Hematopoietic multipotent progenitor cell (in vitro differentiated cells): ENCODE measurements at regions not wholly inside any gene's neighbourhood (a gene's known extent, or its start where the extent isn't known, plus 50 kb on each side); places are given as distances from the start of the nearest gene placed in this dataset.
A peak's percentile ranks its signal among the peaks of the same experiment; 100 is the strongest.

Experiments used
- DNase-seq, 3 donors: peaks; one replicate each; pipeline ENCODE4 v3.0.0-alpha.2; 2011 to 2015; ENCODE audit warnings: low read depth in 2 of 3, low spot score in 2 of 3

DNA sequence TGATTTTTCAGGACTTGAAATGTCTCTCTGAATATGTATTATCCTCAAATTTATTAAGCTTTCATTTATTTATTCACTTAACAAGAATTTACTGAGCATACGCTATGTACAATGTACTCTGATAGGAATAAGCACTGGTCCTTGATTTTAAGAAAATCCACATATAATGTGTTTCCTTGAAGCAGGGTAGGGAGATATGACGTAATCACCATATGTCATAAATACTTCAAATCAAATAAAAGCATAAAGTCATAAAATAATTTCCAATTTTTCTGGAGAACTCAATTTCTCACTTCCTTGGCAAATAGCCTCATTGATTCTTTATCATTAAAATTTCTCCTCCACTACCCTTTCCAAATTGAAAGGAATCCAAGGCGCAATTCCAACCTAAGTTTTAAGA lies 177.8 kb upstream of the GAP43 start:
- no peak for DNase-seq

DNA sequence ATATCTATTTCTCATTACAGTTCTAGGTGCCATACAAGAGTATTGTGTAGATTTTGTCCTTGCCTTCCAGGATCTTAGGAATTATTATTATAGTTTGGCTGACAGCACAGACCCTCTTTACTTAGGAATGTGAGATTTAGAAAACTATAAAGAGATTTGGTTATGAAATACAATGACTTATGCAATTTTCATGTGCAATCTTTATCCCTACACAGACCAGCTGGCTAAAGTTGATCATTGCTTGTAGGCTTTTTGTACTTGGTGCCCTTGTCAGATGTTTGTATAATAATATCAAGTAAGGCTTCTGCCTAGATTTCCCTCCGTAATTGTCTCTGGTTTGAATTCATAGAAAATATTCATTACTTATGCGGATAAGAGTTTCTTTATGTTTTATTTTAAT lies 174.5 kb upstream of the GAP43 start:
- DNase-seq: no peak

DNA sequence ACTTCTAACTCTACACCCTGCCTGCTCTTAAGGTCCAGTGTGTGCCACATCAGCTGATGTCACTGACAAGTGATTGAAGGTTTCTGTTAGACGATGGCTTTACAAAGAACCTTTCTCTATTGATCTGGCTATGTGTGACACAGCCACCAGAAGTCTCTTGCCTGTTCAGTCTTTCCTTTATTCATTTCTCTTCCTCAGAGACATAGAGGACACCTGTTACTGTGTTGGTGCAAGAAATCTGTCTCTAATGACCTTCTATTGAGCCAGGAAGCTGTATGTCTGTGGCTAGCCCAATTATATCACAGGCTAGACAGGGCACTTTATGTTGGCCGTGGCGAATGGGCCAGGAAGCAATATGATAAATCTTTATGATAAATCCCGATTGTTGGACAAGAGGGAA lies 173.3 kb upstream of the GAP43 start:
- no peak for DNase-seq

DNA sequence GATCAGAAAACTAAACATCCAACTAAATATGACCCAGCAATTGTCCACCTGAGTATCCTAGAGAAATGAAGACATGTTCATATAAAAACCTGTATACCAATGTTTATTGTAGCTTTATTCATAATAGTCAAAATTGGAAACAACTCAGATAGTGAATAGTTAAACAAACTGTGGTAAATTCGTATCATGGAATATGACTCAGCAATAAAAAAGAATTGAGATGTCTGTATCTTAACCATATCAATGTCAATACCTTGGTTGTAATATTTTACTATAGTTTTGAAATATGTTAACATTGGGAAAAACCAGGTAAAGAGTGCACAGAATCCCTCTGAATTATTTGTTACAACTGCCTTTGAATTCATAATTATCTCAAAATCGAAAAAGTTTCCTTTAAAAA lies 159.3 kb upstream of the GAP43 start:
- no peak for DNase-seq

DNA sequence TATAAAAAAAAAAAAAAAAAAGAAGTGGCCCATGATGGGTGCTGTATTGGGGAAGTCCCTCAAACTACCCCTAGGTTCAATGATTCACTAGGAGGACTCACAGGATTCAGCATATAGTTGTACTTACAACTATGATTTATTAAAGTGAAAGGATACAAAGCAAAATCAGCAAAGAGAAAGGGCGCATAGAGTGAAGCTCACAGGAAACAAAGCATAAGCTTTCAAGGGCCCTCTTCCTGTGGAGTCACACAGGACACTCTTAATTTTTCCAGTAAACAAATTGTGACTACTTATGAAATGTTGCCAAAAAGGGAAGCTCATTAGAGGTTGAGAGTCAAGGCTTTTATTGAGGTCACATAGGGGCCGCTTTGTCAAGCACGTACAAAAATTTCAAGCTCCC lies 153.7 kb upstream of the GAP43 start:
- peak in 2 of 3 donors; percentile 31 to 75 for DNase-seq

DNA sequence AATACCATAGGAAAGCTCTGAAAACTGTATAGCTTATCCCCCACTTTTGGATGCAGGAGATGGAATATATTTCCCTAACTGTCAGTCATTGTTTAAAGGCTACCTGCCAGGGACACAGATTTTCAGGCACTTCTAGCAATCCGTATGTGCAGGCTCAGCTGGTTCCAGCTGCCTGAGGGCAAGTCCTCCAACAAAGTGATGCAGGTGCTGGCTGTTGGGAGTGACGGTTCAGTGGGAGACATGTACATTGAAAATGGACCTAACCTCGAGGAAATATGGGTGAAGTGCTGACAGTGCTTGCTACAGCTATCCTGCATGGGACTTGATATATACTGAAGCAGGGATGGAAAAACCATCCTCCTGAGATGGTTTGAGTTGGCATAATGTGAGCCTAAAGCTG lies 153.1 kb upstream of the GAP43 start:
- DNase-seq: no peak

DNA sequence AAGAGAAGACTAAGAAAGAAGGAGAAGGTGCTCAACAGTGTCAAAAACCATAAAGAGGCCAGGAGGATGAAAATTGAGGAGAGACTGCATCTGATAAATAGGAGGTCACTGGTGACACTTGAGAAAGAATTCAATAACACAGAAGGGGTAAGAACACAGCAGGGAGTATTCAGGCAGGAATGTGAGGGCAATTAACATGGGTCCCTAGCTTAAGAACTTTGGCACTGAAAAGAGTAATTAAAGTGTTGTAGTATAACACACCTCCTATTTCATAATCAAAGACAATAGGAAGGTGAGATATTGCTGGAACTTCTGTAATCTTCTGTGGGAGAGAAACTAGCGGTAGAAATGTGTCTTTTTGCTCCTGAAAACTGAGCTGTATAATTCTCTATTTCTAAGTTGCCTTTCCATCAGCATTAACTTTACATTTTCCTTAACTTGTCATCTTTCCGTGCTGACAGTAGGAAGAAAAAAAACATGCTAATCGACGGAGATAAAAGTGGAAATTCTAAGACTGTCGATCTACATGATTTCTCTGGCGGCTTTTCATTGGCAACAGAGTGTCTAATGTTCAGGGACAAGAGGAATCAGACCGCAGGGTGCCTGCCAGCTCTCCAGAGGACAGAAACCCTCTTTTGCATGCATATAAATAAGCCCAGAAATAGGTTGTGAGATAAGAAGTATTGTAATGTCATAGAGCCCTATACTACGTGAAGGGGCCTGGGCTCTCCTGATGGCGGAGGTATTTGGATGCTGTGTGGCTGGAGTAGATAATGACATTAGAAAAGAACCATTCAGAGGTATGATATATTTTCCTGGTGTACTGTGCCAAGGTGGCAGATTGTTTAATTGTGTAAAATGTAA lies 147.9 kb upstream of the GAP43 start:
- DNase-seq: no peak

DNA sequence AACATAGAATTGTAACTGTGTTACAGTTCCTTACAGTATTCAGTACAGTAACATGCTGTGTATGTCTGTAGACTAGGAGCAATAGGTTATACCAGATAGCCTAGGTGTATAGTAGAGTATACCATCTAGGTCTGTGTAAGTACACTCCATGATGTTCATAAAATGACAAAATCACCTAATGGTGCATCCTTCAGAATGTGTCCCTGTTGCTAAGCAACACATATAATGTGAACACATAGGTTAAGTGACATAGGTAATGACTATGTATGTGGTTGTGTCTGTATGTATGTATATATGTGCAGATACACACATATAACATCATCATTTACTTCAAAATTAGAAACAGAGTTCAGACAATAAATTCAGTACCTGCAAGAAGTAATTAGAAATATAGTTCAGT lies 146.8 kb upstream of the GAP43 start:
- DNase-seq: no peak

DNA sequence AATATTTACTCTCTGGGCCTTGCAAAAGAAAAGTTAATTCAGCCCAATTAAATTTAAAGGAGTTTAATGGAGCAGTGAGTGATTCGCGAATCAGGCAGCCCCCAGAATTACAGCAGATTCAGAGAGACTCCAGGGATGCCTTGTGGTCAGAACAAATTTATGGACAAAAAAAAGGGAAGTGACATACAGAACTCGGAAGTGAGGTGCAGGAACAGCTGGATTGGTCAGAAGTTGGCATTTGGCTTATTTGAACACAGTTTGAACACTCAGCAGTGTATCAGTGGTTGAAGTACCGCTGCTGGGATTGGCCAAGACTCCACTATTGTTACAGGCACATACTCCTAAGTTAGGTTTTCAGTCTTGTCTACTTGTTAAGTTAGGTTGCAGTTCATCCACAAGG lies 145.0 kb upstream of the GAP43 start:
- DNase-seq: peak in 1 of 3 donors; percentile 4

DNA sequence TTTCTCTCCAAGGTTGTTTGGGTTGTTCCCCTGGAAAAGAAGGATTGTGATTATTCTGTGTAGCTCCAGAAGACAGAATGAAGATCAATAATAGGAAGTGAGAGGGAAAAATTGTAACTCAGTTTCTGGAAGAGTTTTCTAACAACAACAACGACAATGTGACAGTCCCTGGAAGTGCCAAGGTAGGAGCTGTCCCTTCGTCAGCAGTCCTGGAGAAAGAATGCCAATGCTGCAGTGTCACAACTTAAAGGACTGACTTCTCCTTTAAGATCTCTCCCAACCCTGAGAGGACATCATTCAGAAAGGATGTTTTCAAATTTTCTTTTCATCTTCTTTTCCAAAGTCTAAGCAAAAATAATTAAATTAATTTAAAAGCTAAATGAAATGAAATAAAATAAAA lies 136.4 kb upstream of the GAP43 start:
- DNase-seq: no peak

DNA sequence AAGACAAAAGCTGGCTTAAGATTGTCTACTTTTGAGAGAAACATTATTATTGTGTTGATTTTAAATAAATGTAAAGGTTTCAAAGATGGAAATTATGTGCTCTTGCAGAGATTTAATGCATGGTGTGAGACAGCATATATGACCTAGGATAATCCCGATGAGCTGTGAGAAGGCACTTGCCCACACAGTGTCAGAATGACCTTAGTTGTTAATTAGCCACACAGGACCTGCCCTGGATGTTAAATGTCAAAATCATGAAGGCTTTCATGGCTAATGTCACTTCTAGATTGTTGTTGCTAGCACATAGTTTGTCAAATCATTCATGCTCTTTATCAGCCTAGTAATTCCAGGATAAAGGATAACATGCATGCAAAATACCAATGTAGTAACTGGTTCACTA lies 135.3 kb upstream of the GAP43 start:
- no peak for DNase-seq

DNA sequence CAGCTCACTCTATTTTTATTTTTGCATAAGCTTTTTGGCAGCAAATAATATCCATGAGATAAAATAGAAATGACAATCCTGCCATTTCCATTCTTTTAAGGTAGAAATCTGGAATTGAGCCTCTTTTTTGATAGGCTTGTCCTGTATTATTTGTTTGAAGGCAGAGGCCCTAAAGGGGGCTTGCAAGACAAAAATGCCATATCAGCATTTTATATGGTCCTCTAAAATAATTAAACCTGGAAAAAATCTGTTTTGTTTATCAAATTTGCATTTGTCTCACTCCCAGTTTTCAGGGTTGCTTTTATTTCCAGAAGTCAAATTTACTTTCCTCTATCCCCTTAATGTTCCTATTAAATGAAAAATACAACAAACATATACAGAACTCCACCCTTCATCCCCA lies 134.9 kb upstream of the GAP43 start:
- no peak for DNase-seq

DNA sequence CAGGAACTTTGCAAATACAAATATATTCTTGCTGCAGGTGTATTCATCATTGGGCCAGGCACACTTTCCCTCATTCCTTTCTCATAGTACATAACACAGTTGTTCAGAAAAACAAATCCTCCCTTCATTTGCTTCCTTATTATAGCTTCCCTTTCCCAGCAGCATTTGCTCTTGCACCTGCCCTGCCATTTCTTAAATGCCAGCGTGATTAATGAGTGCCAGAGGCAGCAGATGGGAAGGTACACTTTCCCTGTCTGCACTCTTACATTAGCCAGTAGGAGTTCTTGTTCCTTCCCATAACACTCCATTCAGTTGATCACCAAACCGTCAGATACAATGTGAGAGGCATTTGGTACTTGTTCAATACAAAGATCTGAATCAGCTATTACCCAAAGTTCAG lies 128.5 kb upstream of the GAP43 start:
- no peak for DNase-seq

DNA sequence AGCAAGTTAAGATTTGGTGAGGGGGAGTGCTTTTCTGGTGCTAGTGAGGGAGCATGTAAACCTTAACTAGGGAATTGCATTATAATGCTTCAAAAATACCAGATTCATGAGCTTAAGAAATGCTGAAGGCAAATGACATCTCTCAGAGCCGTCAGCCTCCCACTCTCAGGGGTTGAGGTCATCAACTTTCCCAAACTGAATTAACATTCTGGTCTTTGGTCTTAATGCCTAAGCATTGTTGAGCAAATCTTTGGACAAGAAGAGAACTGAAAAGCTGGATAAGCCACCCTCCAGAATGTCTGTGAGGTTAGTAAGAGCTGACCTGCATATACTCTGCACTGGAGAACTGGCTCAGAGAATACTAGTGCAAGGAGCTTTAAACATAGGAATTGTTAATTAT lies 124.9 kb upstream of the GAP43 start:
- no peak for DNase-seq

DNA sequence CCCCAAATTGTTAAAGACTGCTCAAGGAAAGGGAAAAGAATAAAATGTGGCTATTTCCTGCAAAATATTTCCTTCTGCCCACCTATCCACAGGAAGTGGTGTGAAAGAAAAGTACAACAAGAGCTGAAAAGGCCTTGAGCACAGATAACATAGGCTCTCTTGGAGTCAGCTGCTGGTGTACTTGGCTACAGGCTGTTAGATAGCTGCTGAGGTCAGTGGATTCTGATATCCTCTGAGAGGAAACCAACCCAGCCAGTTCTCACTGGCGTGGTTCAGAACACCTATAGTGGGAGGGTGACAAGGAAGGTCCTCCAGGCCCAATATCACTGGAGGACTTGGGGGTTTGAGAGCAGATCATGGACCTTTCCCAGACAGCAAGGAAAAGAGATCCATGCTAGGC lies 124.4 kb upstream of the GAP43 start:
- DNase-seq: no peak

DNA sequence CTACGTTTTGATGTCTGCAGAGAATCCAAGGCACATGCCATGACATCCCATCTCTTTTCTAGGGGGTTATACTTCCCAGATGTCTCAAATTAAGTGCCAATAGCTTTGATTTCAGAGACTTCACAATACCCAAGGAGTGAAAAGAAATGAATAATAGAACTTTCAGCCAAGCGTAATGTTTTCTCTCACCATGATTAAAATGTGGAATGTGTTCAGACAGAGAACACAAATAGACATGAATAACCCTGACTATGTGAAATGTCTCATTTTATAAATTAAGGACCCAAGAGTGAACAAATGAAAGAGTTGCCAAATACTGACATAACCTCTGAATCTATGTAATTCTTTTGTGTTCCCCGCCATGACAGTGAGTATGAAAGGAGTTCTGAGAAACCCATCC lies 123.6 kb upstream of the GAP43 start:
- DNase-seq: no peak

DNA sequence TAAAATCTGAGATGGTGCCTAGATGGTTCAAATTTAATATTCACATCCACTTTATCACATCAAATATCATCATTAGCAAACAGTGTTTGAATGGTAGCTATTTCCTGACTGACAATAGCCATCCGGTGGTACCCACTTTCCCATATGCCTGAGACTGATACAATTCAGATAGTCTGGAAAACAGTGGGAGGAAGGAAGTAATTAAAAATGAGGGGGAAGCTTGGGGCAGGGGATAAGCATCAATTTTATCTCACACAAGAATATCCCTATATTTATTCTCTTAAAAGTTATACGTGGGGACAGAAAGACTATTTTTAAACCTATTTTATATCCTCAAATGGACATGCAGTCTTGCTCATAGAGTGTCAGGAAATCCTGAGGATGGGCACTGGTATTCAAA lies 122.5 kb upstream of the GAP43 start:
- DNase-seq: no peak

DNA sequence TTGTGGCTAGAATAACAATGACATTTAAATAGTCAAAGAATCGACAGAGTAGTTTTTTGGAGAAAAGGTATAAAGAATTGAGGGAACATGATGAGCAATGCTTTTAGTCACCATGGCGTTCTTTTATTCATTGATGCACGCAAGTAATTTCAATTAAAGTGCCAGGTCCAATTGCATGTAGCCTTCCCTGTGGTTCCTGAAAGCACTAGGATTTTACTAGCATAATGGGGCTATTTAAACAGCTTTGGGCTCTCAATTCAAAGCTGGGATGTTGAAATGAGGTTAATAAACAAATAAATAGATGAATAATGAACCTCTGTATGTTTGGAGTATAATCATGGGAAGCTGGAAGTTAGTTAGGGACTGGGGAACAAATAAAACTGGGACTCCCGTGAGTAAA lies 121.2 kb upstream of the GAP43 start:
- DNase-seq: no peak

DNA sequence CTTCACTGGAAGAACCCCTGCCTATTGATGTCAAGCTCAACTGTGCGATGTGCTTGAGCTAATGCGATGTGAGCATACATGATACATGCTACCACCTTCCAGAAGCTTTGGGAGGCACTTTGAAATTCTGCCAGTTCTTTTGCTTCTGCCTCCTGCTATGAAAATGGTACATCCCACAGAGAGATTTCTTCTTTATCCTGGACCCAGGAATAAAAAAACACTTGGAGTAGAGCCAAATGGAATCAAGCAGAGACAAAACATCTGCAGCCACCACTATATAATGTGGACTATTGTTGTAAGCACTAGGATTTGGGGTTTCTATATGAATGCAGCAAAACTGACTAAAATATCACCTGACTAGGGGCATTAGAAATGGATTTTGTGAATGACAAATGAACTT lies 119.9 kb upstream of the GAP43 start:
- DNase-seq: no peak

DNA sequence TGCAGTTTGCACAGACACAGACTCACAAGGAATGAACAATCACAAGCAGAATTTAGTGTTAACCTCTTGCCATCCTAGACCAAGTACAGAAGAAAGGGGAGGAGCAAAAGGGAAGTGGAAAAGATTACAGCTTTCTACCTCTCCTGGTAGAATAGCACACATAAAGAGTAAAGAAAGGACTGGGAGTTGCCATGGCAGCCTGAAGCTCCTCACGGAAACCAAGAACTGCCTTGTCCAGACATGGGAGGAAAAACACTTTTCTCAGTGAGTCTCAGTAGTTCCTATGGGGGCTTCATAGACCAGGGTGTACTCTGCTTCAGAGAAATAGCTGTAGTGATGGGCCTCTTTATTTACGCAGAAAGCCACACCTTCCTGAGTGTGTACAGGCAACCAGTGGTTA lies 114.7 kb upstream of the GAP43 start:
- no peak for DNase-seq

DNA sequence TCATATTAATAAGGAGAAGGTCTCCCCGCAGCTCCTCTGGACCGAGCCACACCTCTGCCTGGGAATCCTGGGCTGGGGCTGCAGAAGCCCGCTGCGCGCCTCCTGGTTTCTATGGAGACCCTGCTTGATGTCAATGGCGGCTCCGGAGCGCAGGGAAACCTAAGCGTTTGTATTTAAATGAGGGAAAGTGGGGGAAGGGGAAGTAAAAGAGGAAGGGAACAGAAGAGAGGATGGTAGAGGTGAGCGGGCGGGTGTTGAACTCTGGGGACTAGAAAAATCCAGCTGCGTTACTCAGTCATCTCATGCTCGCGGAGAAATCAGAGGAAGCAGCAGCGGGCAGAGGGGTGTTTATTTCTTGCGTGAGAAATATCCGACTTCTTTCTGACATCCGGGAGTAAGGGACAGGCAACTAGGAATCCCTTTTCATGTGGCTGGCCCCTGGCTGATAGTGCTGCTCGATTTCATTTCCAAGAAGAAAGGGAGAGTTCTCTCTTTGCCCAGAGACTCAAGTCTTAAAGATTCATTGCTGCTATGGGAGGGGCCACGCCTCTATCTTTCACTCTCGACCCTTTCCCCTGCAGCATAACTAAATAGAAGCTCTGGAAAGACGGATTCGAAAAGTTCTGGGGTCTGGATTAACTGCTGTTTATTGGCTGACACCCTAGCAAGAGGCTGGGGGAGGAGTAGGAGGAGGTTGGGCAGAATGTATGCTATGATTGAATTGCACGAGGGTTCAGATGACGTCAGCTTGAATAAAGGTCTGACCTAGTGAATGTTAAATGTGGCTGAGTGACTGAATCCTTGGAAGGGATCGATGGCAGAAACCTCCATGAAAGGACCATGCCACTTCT lies 110.5 kb upstream of the GAP43 start:
- peak in 2 of 3 donors; percentile 16 to 36 for DNase-seq

DNA sequence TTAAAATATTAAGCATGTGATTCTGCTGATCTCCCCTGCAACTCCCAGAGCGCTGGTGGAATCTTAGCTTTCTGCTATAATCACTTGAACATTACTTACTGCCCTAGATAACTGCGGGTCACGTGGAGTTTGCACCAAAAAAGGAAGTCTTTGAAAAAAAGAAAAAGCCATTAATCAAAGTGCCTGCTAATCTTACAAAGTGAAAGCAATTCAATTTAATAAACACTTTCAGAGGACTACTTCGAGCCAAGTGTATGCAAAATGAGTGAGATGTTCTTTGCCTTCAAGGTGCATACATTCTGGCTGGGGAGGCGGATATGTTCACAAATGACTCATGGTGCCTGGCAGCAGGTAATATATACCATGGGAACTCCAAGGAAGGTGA lies 109.9 kb upstream of the GAP43 start:
- DNase-seq: peak in 2 of 3 donors; percentile 67 to 89
